ENCODE measurements at regions not wholly inside any gene's neighbourhood (a gene's known extent, or its start where the extent isn't known, plus 50 kb on each side); places are given as distances from the start of the nearest gene placed in this dataset.
"Not testable (repeated sequence)": the region's sequence is repeated elsewhere in the genome, so short reads cannot be mapped to it uniquely, and the experiment has no call there.

- no peak for DNase-seq
Measured at GRCh38 chr2:35931115-35931514, 424.5 kb upstream of the CRIM1 start.

- DNase-seq, result no peak
Measured at GRCh38 chr2:35929551-35929950, 426.0 kb upstream of the CRIM1 start.

GRCh38 chr2:35920061-35920460 is 435.5 kb upstream of the CRIM1 start:
- no peak for DNase-seq

- DNase-seq, result no peak
Measured at GRCh38 chr2:35915261-35915660, 440.3 kb upstream of the CRIM1 start.

GRCh38 chr2:35891936-35892335 is 463.6 kb upstream of the CRIM1 start:
- no peak for DNase-seq

GRCh38 chr2:35891528-35891927 is 464.1 kb upstream of the CRIM1 start:
- no peak for DNase-seq

GRCh38 chr2:35887146-35887545 is 468.4 kb upstream of the CRIM1 start:
- no peak for DNase-seq

- DNase-seq, result no peak
Measured at GRCh38 chr2:35873921-35874320, 481.7 kb upstream of the CRIM1 start.

- no peak for DNase-seq
Measured at GRCh38 chr2:35871672-35872071, 483.9 kb upstream of the CRIM1 start.

- DNase-seq, result no peak
Measured at GRCh38 chr2:35870713-35871112, 484.9 kb upstream of the CRIM1 start.

- DNase-seq, result no peak
Measured at GRCh38 chr2:35864141-35864540, 491.4 kb upstream of the CRIM1 start.

- no peak for DNase-seq
Measured at GRCh38 chr2:35858216-35858615, 497.4 kb upstream of the CRIM1 start.

- no peak for DNase-seq
Measured at GRCh38 chr2:35857498-35857897, 498.1 kb upstream of the CRIM1 start.

- DNase-seq, result no peak
Measured at GRCh38 chr2:35831385-35831784, 524.2 kb upstream of the CRIM1 start.

GRCh38 chr2:35830833-35831232 is 524.7 kb upstream of the CRIM1 start:
- no peak for DNase-seq

GRCh38 chr2:35827086-35827485 is 528.5 kb upstream of the CRIM1 start:
- DNase-seq, result no peak

GRCh38 chr2:35822716-35823115 is 532.9 kb upstream of the CRIM1 start:
- DNase-seq, result no peak

GRCh38 chr2:35821675-35822074 is 533.9 kb upstream of the CRIM1 start:
- DNase-seq, result no peak

- no peak for DNase-seq
Measured at GRCh38 chr2:35820391-35820790, 535.2 kb upstream of the CRIM1 start.

- DNase-seq, result no peak
Measured at GRCh38 chr2:35819033-35819432, 536.5 kb upstream of the CRIM1 start.

- not testable (repeated sequence) for DNase-seq
Measured at GRCh38 chr2:35818359-35818758, 537.2 kb upstream of the CRIM1 start.

- not testable (repeated sequence) for DNase-seq
Measured at GRCh38 chr2:35814597-35814996, 541.0 kb upstream of the CRIM1 start.

GRCh38 chr2:35803126-35803525 is 552.5 kb upstream of the CRIM1 start:
- no peak for DNase-seq

- DNase-seq, result no peak
Measured at GRCh38 chr2:35794796-35795450, 560.7 kb upstream of the CRIM1 start.

GRCh38 chr2:35790292-35790691 is 565.3 kb upstream of the CRIM1 start:
- DNase-seq, result no peak

GRCh38 chr2:35788543-35788942 is 567.0 kb upstream of the CRIM1 start:
- DNase-seq, result no peak

All from activated CD4-positive, CD25-positive, alpha-beta regulatory T cell treated with anti-CD3 and anti-CD28 coated beads, Interleukin-2, amount 50 U/mL, for 72 hours (primary cell).